ENCODE measurements at regions not wholly inside any gene's neighbourhood (a gene's known extent, or its start where the extent isn't known, plus 50 kb on each side); places are given as distances from the start of the nearest gene placed in this dataset.

GRCh38 chr22:27517361-27518155 lies 284.0 kb downstream of the MN1 start:
- Histone ChIP-seq H3K27me3 (ENCODE audit: insufficient read depth, low read length, poor library complexity) (no peaks in the 10 kb centered on the region), H4K8ac (ENCODE audit: low read depth, low read length) (no peak overlapping the region), H3K36me3 (ENCODE audit: control insufficient read depth, insufficient read depth, low read length) (no peaks in the 10 kb centered on the region), H3K18ac (ENCODE audit: low read length) (no peak overlapping the region), H3K9ac (ENCODE audit: low read length) (no peak overlapping the region), H3K56ac (ENCODE audit: low read length) (no peak overlapping the region), H3K4ac (ENCODE audit: low read depth, low read length) (no peak overlapping the region), H2BK120ac (ENCODE audit: low read depth, low read length) (no peak overlapping the region), H3K4me1 (ENCODE audit: control insufficient read depth, low read depth, low read length) (no peaks in the 10 kb centered on the region), H3K4me2 (ENCODE audit: low read length) (no peak overlapping the region), H3K79me2 (ENCODE audit: control insufficient read depth, insufficient read depth, low read length) (no peaks in the 10 kb centered on the region), H2AK5ac (ENCODE audit: low read length) (no peak overlapping the region), H2BK5ac (ENCODE audit: low read length) (no peak overlapping the region), H4K5ac (ENCODE audit: low read length) (no peak overlapping the region), H3K27ac (ENCODE audit: low read depth, low read length) (no peak overlapping the region), H3K23ac (ENCODE audit: low read length) (no peak overlapping the region), H3K4me3 (ENCODE audit: low read length) (no peak overlapping the region), H2BK15ac (replicated peaks; ENCODE audit: low read depth) (no peak overlapping the region), H3K79me1 (ENCODE audit: low read length) (no peaks in the 10 kb centered on the region)
- DNase-seq = no peak
- WGBS (ENCODE audit: extremely low coverage, insufficient coverage, low lambda C conversion rate) = no CpG with 5 or more reads among the region's 7 CpGs

- H3K18ac ChIP-seq (ENCODE audit: low read length) = no peak overlapping the region
- no peak overlapping the region for H3K4me3 ChIP-seq (ENCODE audit: low read length)
- no peak overlapping the region for H4K8ac ChIP-seq (ENCODE audit: low read depth, low read length)
- no peak overlapping the region for H2BK15ac ChIP-seq (replicated peaks; ENCODE audit: low read depth)
- H3K27ac ChIP-seq (ENCODE audit: low read depth, low read length) = no peak overlapping the region
- no peak overlapping the region for H2AK5ac ChIP-seq (ENCODE audit: low read length)
- no peak overlapping the region for H3K9ac ChIP-seq (ENCODE audit: low read length)
- H3K79me2 ChIP-seq (ENCODE audit: control insufficient read depth, insufficient read depth, low read length) = no peaks in the 10 kb centered on the region
- no peaks in the 10 kb centered on the region for H3K79me1 ChIP-seq (ENCODE audit: low read length)
- no peak overlapping the region for H2BK120ac ChIP-seq (ENCODE audit: low read depth, low read length)
- no peak overlapping the region for H2BK5ac ChIP-seq (ENCODE audit: low read length)
- H3K4me1 ChIP-seq (ENCODE audit: control insufficient read depth, low read depth, low read length) = no peaks in the 10 kb centered on the region
- DNase-seq = no peak
- H3K56ac ChIP-seq (ENCODE audit: low read length) = no peak overlapping the region
- H3K23ac ChIP-seq (ENCODE audit: low read length) = no peak overlapping the region
- H3K36me3 ChIP-seq (ENCODE audit: control insufficient read depth, insufficient read depth, low read length) = no peaks in the 10 kb centered on the region
- H3K4ac ChIP-seq (ENCODE audit: low read depth, low read length) = no peak overlapping the region
- WGBS (ENCODE audit: extremely low coverage, insufficient coverage, low lambda C conversion rate) = no CpG with 5 or more reads among the region's 16 CpGs
- H4K5ac ChIP-seq (ENCODE audit: low read length) = no peak overlapping the region
- no peaks in the 10 kb centered on the region for H3K27me3 ChIP-seq (ENCODE audit: insufficient read depth, low read length, poor library complexity)
- H3K4me2 ChIP-seq (ENCODE audit: low read length) = no peak overlapping the region
These were observed 282.8 kb downstream of the MN1 start for GRCh38 chr22:27518531-27519340.

GRCh38 chr22:27523711-27524110 lies 277.8 kb downstream of the MN1 start:
- H3K36me3 ChIP-seq (ENCODE audit: control insufficient read depth, insufficient read depth, low read length) = no peaks in the 10 kb centered on the region
- no peaks in the 10 kb centered on the region for H3K79me2 ChIP-seq (ENCODE audit: control insufficient read depth, insufficient read depth, low read length)
- H3K18ac ChIP-seq (ENCODE audit: low read length) = no peak overlapping the region
- H3K4me1 ChIP-seq (ENCODE audit: control insufficient read depth, low read depth, low read length) = no peaks in the 10 kb centered on the region
- no peak overlapping the region for H2BK15ac ChIP-seq (replicated peaks; ENCODE audit: low read depth)
- H2BK5ac ChIP-seq (ENCODE audit: low read length) = no peak overlapping the region
- no peak overlapping the region for H3K4me2 ChIP-seq (ENCODE audit: low read length)
- no peak overlapping the region for H3K4me3 ChIP-seq (ENCODE audit: low read length)
- no peak overlapping the region for H3K56ac ChIP-seq (ENCODE audit: low read length)
- no peak for DNase-seq
- no peak overlapping the region for H2BK120ac ChIP-seq (ENCODE audit: low read depth, low read length)
- no peak overlapping the region for H2AK5ac ChIP-seq (ENCODE audit: low read length)
- no peak overlapping the region for H3K23ac ChIP-seq (ENCODE audit: low read length)
- H3K4ac ChIP-seq (ENCODE audit: low read depth, low read length) = no peak overlapping the region
- no peak overlapping the region for H3K27ac ChIP-seq (ENCODE audit: low read depth, low read length)
- H4K8ac ChIP-seq (ENCODE audit: low read depth, low read length) = no peak overlapping the region
- H3K9ac ChIP-seq (ENCODE audit: low read length) = no peak overlapping the region
- H3K27me3 ChIP-seq (ENCODE audit: insufficient read depth, low read length, poor library complexity) = no peaks in the 10 kb centered on the region
- H4K5ac ChIP-seq (ENCODE audit: low read length) = no peak overlapping the region
- no CpG with 5 or more reads among the region's 5 CpGs for WGBS (ENCODE audit: extremely low coverage, insufficient coverage, low lambda C conversion rate)
- no peaks in the 10 kb centered on the region for H3K79me1 ChIP-seq (ENCODE audit: low read length)

- H4K5ac ChIP-seq (ENCODE audit: low read length) = no peak overlapping the region
- no peaks in the 10 kb centered on the region for H3K27me3 ChIP-seq (ENCODE audit: insufficient read depth, low read length, poor library complexity)
- H3K4ac ChIP-seq (ENCODE audit: low read depth, low read length) = no peak overlapping the region
- no peaks in the 10 kb centered on the region for H3K79me1 ChIP-seq (ENCODE audit: low read length)
- H4K8ac ChIP-seq (ENCODE audit: low read depth, low read length) = no peak overlapping the region
- no peak for DNase-seq
- H3K27ac ChIP-seq (ENCODE audit: low read depth, low read length) = no peak overlapping the region
- 100% methylated on average over 1 of the region's 2 CpGs for WGBS (ENCODE audit: extremely low coverage, insufficient coverage, low lambda C conversion rate)
- H3K79me2 ChIP-seq (ENCODE audit: control insufficient read depth, insufficient read depth, low read length) = no peaks in the 10 kb centered on the region
- H2BK15ac ChIP-seq (replicated peaks; ENCODE audit: low read depth) = no peak overlapping the region
- no peak overlapping the region for H2BK120ac ChIP-seq (ENCODE audit: low read depth, low read length)
- no peak overlapping the region for H3K56ac ChIP-seq (ENCODE audit: low read length)
- no peak overlapping the region for H3K23ac ChIP-seq (ENCODE audit: low read length)
- no peak overlapping the region for H3K4me3 ChIP-seq (ENCODE audit: low read length)
- H3K36me3 ChIP-seq (ENCODE audit: control insufficient read depth, insufficient read depth, low read length) = no peaks in the 10 kb centered on the region
- H3K9ac ChIP-seq (ENCODE audit: low read length) = no peak overlapping the region
- H3K4me2 ChIP-seq (ENCODE audit: low read length) = no peak overlapping the region
- H3K4me1 ChIP-seq (ENCODE audit: control insufficient read depth, low read depth, low read length) = no peaks in the 10 kb centered on the region
- H3K18ac ChIP-seq (ENCODE audit: low read length) = no peak overlapping the region
- no peak overlapping the region for H2BK5ac ChIP-seq (ENCODE audit: low read length)
- H2AK5ac ChIP-seq (ENCODE audit: low read length) = no peak overlapping the region
These were observed 275.8 kb downstream of the MN1 start for GRCh38 chr22:27525711-27526110.

- Histone ChIP-seq H4K8ac (ENCODE audit: low read depth, low read length) (no peak overlapping the region), H2BK120ac (ENCODE audit: low read depth, low read length) (no peak overlapping the region), H2BK5ac (ENCODE audit: low read length) (no peak overlapping the region), H3K4me1 (ENCODE audit: control insufficient read depth, low read depth, low read length) (no peaks in the 10 kb centered on the region), H3K23ac (ENCODE audit: low read length) (no peak overlapping the region), H3K9ac (ENCODE audit: low read length) (no peak overlapping the region), H3K4me3 (ENCODE audit: low read length) (no peak overlapping the region), H2BK15ac (replicated peaks; ENCODE audit: low read depth) (no peak overlapping the region), H3K79me1 (ENCODE audit: low read length) (no peaks in the 10 kb centered on the region), H3K27me3 (ENCODE audit: insufficient read depth, low read length, poor library complexity) (no peaks in the 10 kb centered on the region), H3K27ac (ENCODE audit: low read depth, low read length) (no peak overlapping the region), H3K18ac (ENCODE audit: low read length) (no peak overlapping the region), H4K5ac (ENCODE audit: low read length) (no peak overlapping the region), H3K36me3 (ENCODE audit: control insufficient read depth, insufficient read depth, low read length) (no peaks in the 10 kb centered on the region), H3K56ac (ENCODE audit: low read length) (no peak overlapping the region), H3K4ac (ENCODE audit: low read depth, low read length) (no peak overlapping the region), H3K79me2 (ENCODE audit: control insufficient read depth, insufficient read depth, low read length) (no peaks in the 10 kb centered on the region), H3K4me2 (ENCODE audit: low read length) (no peak overlapping the region), H2AK5ac (ENCODE audit: low read length) (no peak overlapping the region)
- no peak for DNase-seq
- WGBS (ENCODE audit: extremely low coverage, insufficient coverage, low lambda C conversion rate) = no CpG with 5 or more reads among the region's 10 CpGs
These were observed 274.7 kb downstream of the MN1 start for GRCh38 chr22:27526901-27527300.

Data from mesendoderm (in vitro differentiated cells).